GM12878 (cell line): ENCODE measurements at regions not wholly inside any gene's neighbourhood (a gene's known extent, or its start where the extent isn't known, plus 50 kb on each side); places are given as distances from the start of the nearest gene placed in this dataset.

Source experiments
- ATAC-seq: fragments of 200-7000 bp; cut with Tn5 transposase; 3 replicates; pipeline ENCODE4 v1.9.1; 2020; ENCODE audit warnings: mild to moderate bottlenecking, moderate library complexity
- BruUV-seq: library from RNA; stranded (reverse); fragments of 400-500 nt; replicated peaks from 2 replicates; lab custom pipeline; 2021; lab: Mats Ljungman, UMichigan
- CTCF ChIA-PET: fragments of 300-600 bp; sonication (Branson Sonifier 250); formaldehyde crosslinking; extraction: SDS; loops from one replicate; lab custom pipeline; 2021; ENCODE audit warnings: inconsistent platforms; lab: Yijun Ruan, JAX
- POLR2A ChIA-PET: fragments of 350-600 bp; formaldehyde crosslinking; extraction: SDS; loops from one replicate; lab custom pipeline; 2021; ENCODE audit warnings: inconsistent platforms; lab: Charles Lee
- RAD21 ChIA-PET: fragments of 300-600 bp; sonication (Branson Sonifier 250); formaldehyde crosslinking; loops from one replicate; lab custom pipeline; 2023; ENCODE audit warnings: antibody characterized with exemption; ENCODE audit not compliant: unreplicated experiment; lab: Charles Lee
- SMC1A ChIA-PET: fragments of 300-600 bp; sonication (Branson Sonifier 250); formaldehyde crosslinking; loops from one replicate; lab custom pipeline; 2023; ENCODE audit not compliant: unreplicated experiment, uncharacterized antibody; lab: Charles Lee
- DNase-seq: peaks from one replicate; pipeline ENCODE4 v3.0.0-alpha.2; 2011; ENCODE audit warnings: low read depth, low spot score
- FAIRE-seq: peaks from 3 replicates; lab custom pipeline; 2011; peaks lifted over from hg19 to GRCh38; lab: Jason Lieb, UNC
- H2AFZ ChIP-seq: 2 replicates; pipeline ENCODE4 v1.6.0; 2011; ENCODE audit warnings: low read depth, low read length, control low read depth; ENCODE audit not compliant: control insufficient read depth
- H3K27ac ChIP-seq: 2 replicates; pipeline ENCODE4 v1.5.1; 2011; ENCODE audit warnings: control low read depth; ENCODE audit not compliant: control insufficient read depth, insufficient read depth
- H3K27me3 ChIP-seq, 2 experiments: replicated peaks in 1 of 2; 2 replicates each; pipeline versions ENCODE4 v1.6.0 to v1.6.1; 2011; ENCODE audit warnings: low read length in 1 of 2; ENCODE audit not compliant: control insufficient read depth in 2 of 2, insufficient read depth in 2 of 2
- H3K36me3 ChIP-seq, 2 experiments: 2 replicates each; pipeline ENCODE4 v1.5.1; 2011; ENCODE audit warnings: low read length in 1 of 2; ENCODE audit not compliant: control insufficient read depth in 2 of 2, insufficient read depth in 2 of 2
- H3K4me1 ChIP-seq: 2 replicates; pipeline ENCODE4 v1.6.1; 2011; ENCODE audit warnings: mild to moderate bottlenecking, low read length, moderate library complexity, mixed read lengths; ENCODE audit not compliant: control insufficient read depth, insufficient read depth
- H3K4me2 ChIP-seq: 2 replicates; pipeline ENCODE4 v1.6.0; 2011; ENCODE audit warnings: control low read depth; ENCODE audit not compliant: control insufficient read depth, insufficient read depth
- H3K4me3 ChIP-seq: fragments of 200-600 bp; sonication (generic); 2 replicates; pipeline ENCODE4 v1.5.1; 2016
- H3K79me2 ChIP-seq: 2 replicates; pipeline ENCODE4 v1.6.0; 2011; ENCODE audit warnings: low read length; ENCODE audit not compliant: control insufficient read depth, insufficient read depth
- H3K9ac ChIP-seq: 2 replicates; pipeline ENCODE4 v1.8.0; 2011; ENCODE audit warnings: low read length, control low read depth, mixed read lengths; ENCODE audit not compliant: control insufficient read depth, insufficient read depth
- H3K9me3 ChIP-seq: replicated peaks from 3 replicates; pipeline ENCODE4 v1.5.1; 2011; ENCODE audit warnings: mild to moderate bottlenecking, low read length; ENCODE audit not compliant: control insufficient read depth, insufficient read depth
- H4K20me1 ChIP-seq: 2 replicates; pipeline ENCODE4 v1.6.0; 2011; ENCODE audit not compliant: control insufficient read depth, insufficient read depth
- CHD1 ChIP-seq: IDR thresholded peaks from 2 replicates; pipeline ENCODE4 v1.6.1; 2012; ENCODE audit warnings: low read depth, low read length, improper control_type of control experiment
- ESRRA ChIP-seq: IDR thresholded peaks from 2 replicates; pipeline ENCODE4 v1.6.1; 2012; ENCODE audit warnings: mild to moderate bottlenecking, low read length, improper control_type of control experiment
- JUNB ChIP-seq: IDR thresholded peaks from 2 replicates; pipeline ENCODE4 v1.6.1; 2016; ENCODE audit warnings: antibody characterized with exemption, mild to moderate bottlenecking
- KAT2A ChIP-seq: conservative IDR thresholded peaks from 2 replicates; pipeline ENCODE4 v1.6.1; 2011; ENCODE audit warnings: low read depth, low read length; ENCODE audit not compliant: control insufficient read depth
- MTA2 ChIP-seq: fragments of 450-650 bp; IDR thresholded peaks from 2 replicates; pipeline ENCODE4 v1.6.1; 2016; ENCODE audit warnings: low read depth, mild to moderate bottlenecking, moderate library complexity
- NFXL1 ChIP-seq: fragments of 450-650 bp; IDR thresholded peaks from 2 replicates; pipeline ENCODE4 v1.6.1; 2017; ENCODE audit warnings: antibody characterized with exemption, mild to moderate bottlenecking, borderline replicate concordance
- RBBP5 ChIP-seq: fragments of 200-600 bp; sonication (generic); conservative IDR thresholded peaks from 2 replicates; pipeline ENCODE4 v1.6.1; 2016
- SRF ChIP-seq, 2 experiments: IDR thresholded peaks; 2 replicates each; pipeline ENCODE4 v1.6.1; 2011; ENCODE audit warnings: low read depth in 2 of 2, low read length in 2 of 2, mild to moderate bottlenecking in 1 of 2, moderate library complexity in 1 of 2
- TAF1 ChIP-seq: IDR thresholded peaks from 2 replicates; pipeline ENCODE4 v1.6.1; 2011; ENCODE audit warnings: mild to moderate bottlenecking, low read depth, low read length, borderline replicate concordance
- ZBTB11 ChIP-seq: fragments of 450-650 bp; formaldehyde crosslinking; IDR thresholded peaks from 2 replicates; pipeline ENCODE4 v1.5.0; 2022; ENCODE audit warnings: mild to moderate bottlenecking, missing genetic modification characterization
- WGBS: methylation state at CpG from one replicate; pipeline ENCODE4 v1.1.6; 2016; ENCODE audit warnings: low lambda C conversion rate; ENCODE audit not compliant: insufficient replicate concordance, insufficient coverage; ENCODE audit errors: missing lambda C conversion rate; 5-methylcytosine and 5-hydroxymethylcytosine counted together
- in situ Hi-C: fragments of 300-500 bp; cut with MboI; formaldehyde crosslinking; loops from 9 replicates; pipeline ENCODE4 v1.14.3; 2018; ENCODE audit warnings: mixed read lengths
- intact Hi-C: fragments of 100-400 bp; cut with micrococcal nuclease; formaldehyde crosslinking; loops from one replicate; pipeline ENCODE4 v1.14.2; 2022; ENCODE audit not compliant: unreplicated experiment
- TF ChIP-seq, protein P1 (sequence below): IDR thresholded peaks from 2 replicates; pipeline ENCODE4 v1.6.1; 2012; ENCODE audit warnings: low read depth, low read length, improper control_type of control experiment

- TF ChIP-seq ZBTB11 (no peak), NFXL1 (no peak), SRF (IDR thresholded peaks at IDR 0.05; ENCODE audit: low read depth in 2 of 2, low read length in 2 of 2) (no peak), RBBP5 (no peak), TAF1 (no peak), ESRRA (no peak), JUNB (no peak), MTA2 (no peak), KAT2A (no peak), CHD1 (no peak)
- TF ChIP-seq, protein P1, sequence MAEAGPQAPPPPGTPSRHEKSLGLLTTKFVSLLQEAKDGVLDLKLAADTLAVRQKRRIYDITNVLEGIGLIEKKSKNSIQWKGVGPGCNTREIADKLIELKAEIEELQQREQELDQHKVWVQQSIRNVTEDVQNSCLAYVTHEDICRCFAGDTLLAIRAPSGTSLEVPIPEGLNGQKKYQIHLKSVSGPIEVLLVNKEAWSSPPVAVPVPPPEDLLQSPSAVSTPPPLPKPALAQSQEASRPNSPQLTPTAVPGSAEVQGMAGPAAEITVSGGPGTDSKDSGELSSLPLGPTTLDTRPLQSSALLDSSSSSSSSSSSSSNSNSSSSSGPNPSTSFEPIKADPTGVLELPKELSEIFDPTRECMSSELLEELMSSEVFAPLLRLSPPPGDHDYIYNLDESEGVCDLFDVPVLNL = no peak
- TF ChIP-seq, all 136 proteins: peak for 0
- H3K27ac ChIP-seq = no peak overlapping the region
- no peaks in the 10 kb centered on the region for H3K27me3 ChIP-seq
- ChIA-PET RAD21 (no interaction called here), SMC1A (interaction anchor here (1.1 kb wide), 1 partner anchor 164 kb away, joined by 3 read pairs; no protein-coding TSS in a partner anchor), POLR2A (no interaction called here), CTCF (no interaction called here)
- intact Hi-C loops (no loop called here), in situ Hi-C loops (no loop called here)
- H3K4me2 ChIP-seq = no peak overlapping the region
- no peak overlapping the region for H3K4me3 ChIP-seq
- DNase-seq (no peak), FAIRE-seq (no peak), ATAC-seq (no peak)
- no peak overlapping the region for H3K9ac ChIP-seq
- WGBS = no CpG with 5 or more reads among the region's 1 CpG
- no peaks in the 10 kb centered on the region for H3K9me3 ChIP-seq
- no peak overlapping the region for H2AFZ ChIP-seq
- H3K4me1 ChIP-seq = no peaks in the 10 kb centered on the region
- H3K36me3 ChIP-seq = no peaks in the 10 kb centered on the region
- BruUV-seq = no TSS peak
- H4K20me1 ChIP-seq = no peaks in the 10 kb centered on the region
- no peaks in the 10 kb centered on the region for H3K79me2 ChIP-seq
Observed at GRCh38 chr9:7415836-7416235, 383.7 kb downstream of the DMAC1 start.
